ENCODE measurements at regions not wholly inside any gene's neighbourhood (a gene's known extent, or its start where the extent isn't known, plus 50 kb on each side); places are given as distances from the start of the nearest gene placed in this dataset.

DNA sequence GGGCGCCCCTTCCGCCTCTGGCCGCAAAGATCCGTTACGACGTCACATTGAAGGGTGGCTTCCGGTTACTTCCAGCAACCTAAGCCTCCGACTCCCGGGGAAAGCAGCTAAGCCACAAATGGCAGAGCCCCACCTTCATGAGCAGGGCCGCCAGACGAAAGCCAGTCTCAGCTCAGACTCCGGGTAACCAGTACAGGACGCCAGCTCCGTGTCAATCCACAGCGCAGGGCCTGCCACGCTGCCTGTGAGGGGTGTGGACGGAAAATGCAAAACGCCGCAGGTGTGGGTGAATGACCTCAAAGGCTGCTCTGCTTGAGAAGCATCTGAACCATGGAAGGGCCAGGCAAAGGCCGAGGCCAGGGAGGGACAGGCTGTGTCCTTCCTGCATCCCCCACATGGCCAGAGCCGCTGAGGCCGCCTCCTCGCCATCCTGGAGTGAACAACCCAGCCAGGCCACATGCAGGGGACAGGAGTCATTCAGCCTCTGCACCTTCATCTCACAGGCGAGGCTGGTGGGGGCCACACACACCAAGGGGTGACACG lies 53.5 kb upstream of the PPP2R2D start:
- TF ChIP-seq, protein P1, sequence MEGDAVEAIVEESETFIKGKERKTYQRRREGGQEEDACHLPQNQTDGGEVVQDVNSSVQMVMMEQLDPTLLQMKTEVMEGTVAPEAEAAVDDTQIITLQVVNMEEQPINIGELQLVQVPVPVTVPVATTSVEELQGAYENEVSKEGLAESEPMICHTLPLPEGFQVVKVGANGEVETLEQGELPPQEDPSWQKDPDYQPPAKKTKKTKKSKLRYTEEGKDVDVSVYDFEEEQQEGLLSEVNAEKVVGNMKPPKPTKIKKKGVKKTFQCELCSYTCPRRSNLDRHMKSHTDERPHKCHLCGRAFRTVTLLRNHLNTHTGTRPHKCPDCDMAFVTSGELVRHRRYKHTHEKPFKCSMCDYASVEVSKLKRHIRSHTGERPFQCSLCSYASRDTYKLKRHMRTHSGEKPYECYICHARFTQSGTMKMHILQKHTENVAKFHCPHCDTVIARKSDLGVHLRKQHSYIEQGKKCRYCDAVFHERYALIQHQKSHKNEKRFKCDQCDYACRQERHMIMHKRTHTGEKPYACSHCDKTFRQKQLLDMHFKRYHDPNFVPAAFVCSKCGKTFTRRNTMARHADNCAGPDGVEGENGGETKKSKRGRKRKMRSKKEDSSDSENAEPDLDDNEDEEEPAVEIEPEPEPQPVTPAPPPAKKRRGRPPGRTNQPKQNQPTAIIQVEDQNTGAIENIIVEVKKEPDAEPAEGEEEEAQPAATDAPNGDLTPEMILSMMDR (IDR thresholded peaks at IDR 0.05): no peak
- no peak for TF ChIP-seq EP300 (IDR thresholded peaks at IDR 0.05)
- no peak for TF ChIP-seq POLR2AphosphoS5 (IDR thresholded peaks at IDR 0.05)
- TF ChIP-seq POLR2A (IDR thresholded peaks at IDR 0.05): no peak

Data from gastroesophageal sphincter (tissue), 3 donors.